ENCODE measurements at regions not wholly inside any gene's neighbourhood (a gene's known extent, or its start where the extent isn't known, plus 50 kb on each side); places are given as distances from the start of the nearest gene placed in this dataset.

DNA sequence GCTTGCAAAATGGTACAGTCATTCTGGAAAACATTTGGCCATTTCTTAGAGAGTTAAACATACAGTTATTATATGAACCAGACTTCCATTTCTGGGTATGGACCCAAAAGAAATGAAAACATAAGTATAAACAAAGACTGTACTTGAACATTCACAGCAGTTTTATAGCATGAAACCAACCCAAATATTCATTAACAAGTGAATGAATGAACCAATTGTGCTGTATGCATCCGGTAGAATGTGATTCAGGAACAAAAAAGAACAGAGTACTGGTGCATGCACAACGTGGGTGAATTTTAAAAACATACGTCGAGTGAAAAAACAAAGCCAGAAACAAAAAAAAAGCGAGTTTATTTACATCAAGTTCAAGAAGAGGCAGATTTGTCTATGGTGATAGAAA, 1085.8 kb upstream of the AUTS2 start:
- DNase-seq (ENCODE audit: low spot score): no peak
- no peaks in the 10 kb centered on the region for H3K27me3 ChIP-seq (ENCODE audit: control insufficient read depth in 4 of 4, insufficient read depth in 4 of 4, low read length in 3 of 4)
- H3K4me3 ChIP-seq (ENCODE audit: low read depth in 1 of 3, low read length in 3 of 3): no peak overlapping the region
- TF ChIP-seq FOXA2 (IDR thresholded peaks at IDR 0.05) (no peak), FOXA1 (IDR thresholded peaks at IDR 0.05) (no peak), JUND (IDR thresholded peaks at IDR 0.05) (no peak), TAF1 (conservative IDR thresholded peaks at IDR 0.05) (no peak), HNF4G (IDR thresholded peaks at IDR 0.05) (no peak), SP1 (IDR thresholded peaks at IDR 0.05) (no peak), HNF4A (conservative IDR thresholded peaks at IDR 0.05) (no peak), RAD21 (IDR thresholded peaks at IDR 0.05) (no peak), GABPA (IDR thresholded peaks at IDR 0.05 in 1 of 2, conservative IDR thresholded peaks at IDR 0.05 in 1 of 2) (no peak), YY1 (IDR thresholded peaks at IDR 0.05) (no peak), EGR1 (IDR thresholded peaks at IDR 0.05; ENCODE audit: low read depth in 2 of 2) (no peak), RXRA (IDR thresholded peaks at IDR 0.05) (no peak)
- TF ChIP-seq, protein P1, sequence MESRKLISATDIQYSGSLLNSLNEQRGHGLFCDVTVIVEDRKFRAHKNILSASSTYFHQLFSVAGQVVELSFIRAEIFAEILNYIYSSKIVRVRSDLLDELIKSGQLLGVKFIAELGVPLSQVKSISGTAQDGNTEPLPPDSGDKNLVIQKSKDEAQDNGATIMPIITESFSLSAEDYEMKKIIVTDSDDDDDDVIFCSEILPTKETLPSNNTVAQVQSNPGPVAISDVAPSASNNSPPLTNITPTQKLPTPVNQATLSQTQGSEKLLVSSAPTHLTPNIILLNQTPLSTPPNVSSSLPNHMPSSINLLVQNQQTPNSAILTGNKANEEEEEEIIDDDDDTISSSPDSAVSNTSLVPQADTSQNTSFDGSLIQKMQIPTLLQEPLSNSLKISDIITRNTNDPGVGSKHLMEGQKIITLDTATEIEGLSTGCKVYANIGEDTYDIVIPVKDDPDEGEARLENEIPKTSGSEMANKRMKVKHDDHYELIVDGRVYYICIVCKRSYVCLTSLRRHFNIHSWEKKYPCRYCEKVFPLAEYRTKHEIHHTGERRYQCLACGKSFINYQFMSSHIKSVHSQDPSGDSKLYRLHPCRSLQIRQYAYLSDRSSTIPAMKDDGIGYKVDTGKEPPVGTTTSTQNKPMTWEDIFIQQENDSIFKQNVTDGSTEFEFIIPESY (IDR thresholded peaks at IDR 0.05): no peak
- TF ChIP-seq, protein P2, sequence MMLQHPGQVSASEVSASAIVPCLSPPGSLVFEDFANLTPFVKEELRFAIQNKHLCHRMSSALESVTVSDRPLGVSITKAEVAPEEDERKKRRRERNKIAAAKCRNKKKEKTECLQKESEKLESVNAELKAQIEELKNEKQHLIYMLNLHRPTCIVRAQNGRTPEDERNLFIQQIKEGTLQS (IDR thresholded peaks at IDR 0.05): no peak
- TF ChIP-seq, protein P3, sequence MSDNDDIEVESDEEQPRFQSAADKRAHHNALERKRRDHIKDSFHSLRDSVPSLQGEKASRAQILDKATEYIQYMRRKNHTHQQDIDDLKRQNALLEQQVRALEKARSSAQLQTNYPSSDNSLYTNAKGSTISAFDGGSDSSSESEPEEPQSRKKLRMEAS (IDR thresholded peaks at IDR 0.05): no peak
- TF ChIP-seq, protein P4, sequence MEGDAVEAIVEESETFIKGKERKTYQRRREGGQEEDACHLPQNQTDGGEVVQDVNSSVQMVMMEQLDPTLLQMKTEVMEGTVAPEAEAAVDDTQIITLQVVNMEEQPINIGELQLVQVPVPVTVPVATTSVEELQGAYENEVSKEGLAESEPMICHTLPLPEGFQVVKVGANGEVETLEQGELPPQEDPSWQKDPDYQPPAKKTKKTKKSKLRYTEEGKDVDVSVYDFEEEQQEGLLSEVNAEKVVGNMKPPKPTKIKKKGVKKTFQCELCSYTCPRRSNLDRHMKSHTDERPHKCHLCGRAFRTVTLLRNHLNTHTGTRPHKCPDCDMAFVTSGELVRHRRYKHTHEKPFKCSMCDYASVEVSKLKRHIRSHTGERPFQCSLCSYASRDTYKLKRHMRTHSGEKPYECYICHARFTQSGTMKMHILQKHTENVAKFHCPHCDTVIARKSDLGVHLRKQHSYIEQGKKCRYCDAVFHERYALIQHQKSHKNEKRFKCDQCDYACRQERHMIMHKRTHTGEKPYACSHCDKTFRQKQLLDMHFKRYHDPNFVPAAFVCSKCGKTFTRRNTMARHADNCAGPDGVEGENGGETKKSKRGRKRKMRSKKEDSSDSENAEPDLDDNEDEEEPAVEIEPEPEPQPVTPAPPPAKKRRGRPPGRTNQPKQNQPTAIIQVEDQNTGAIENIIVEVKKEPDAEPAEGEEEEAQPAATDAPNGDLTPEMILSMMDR (IDR thresholded peaks at IDR 0.05; ENCODE audit: low read depth, low read length, missing input control): no peak
- TF ChIP-seq, protein P5, sequence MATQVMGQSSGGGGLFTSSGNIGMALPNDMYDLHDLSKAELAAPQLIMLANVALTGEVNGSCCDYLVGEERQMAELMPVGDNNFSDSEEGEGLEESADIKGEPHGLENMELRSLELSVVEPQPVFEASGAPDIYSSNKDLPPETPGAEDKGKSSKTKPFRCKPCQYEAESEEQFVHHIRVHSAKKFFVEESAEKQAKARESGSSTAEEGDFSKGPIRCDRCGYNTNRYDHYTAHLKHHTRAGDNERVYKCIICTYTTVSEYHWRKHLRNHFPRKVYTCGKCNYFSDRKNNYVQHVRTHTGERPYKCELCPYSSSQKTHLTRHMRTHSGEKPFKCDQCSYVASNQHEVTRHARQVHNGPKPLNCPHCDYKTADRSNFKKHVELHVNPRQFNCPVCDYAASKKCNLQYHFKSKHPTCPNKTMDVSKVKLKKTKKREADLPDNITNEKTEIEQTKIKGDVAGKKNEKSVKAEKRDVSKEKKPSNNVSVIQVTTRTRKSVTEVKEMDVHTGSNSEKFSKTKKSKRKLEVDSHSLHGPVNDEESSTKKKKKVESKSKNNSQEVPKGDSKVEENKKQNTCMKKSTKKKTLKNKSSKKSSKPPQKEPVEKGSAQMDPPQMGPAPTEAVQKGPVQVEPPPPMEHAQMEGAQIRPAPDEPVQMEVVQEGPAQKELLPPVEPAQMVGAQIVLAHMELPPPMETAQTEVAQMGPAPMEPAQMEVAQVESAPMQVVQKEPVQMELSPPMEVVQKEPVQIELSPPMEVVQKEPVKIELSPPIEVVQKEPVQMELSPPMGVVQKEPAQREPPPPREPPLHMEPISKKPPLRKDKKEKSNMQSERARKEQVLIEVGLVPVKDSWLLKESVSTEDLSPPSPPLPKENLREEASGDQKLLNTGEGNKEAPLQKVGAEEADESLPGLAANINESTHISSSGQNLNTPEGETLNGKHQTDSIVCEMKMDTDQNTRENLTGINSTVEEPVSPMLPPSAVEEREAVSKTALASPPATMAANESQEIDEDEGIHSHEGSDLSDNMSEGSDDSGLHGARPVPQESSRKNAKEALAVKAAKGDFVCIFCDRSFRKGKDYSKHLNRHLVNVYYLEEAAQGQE (IDR thresholded peaks at IDR 0.05): no peak
- peaks cover 2 to 19% (median 15%) of the 10 kb centered on the region in 4 donors for H3K9me3 ChIP-seq (ENCODE audit: control insufficient read depth in 4 of 4, low read length in 3 of 4)
- H3K9ac ChIP-seq (ENCODE audit: low read depth in 1 of 2, low read length in 2 of 2): no peak overlapping the region
- H3K36me3 ChIP-seq (ENCODE audit: control insufficient read depth in 4 of 4, insufficient read depth in 3 of 4, low read depth in 1 of 4, low read length in 3 of 4): no peaks in the 10 kb centered on the region
- WGBS: 82% methylated on average over 5 of the region's 5 CpGs
- H3K4me1 ChIP-seq (ENCODE audit: control insufficient read depth in 4 of 4, insufficient read depth in 4 of 4, low read length in 3 of 4): no peaks in the 10 kb centered on the region
- H3K27ac ChIP-seq (ENCODE audit: low read depth in 1 of 2, low read length in 2 of 2): no peak overlapping the region

DNA sequence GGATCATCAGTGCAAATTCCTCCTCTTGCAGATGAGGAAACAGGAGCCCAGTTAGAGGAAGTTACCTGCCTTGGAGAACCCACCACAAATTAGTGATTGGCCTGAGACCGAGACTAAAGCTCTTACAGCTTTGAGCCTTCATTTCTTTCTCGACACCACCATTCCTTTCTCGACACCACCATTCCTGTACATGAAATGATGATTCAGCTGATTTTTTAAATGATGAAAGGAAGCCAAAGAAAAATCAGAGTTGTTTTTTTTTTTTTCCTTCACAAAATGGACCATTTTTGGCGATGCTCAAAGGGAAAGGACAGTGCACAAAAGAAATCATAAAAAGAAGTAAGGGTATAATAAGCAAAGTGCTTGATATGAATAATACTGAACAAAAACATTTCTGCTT, 1080.2 kb upstream of the AUTS2 start:
- H3K9ac ChIP-seq (ENCODE audit: low read depth in 1 of 2, low read length in 2 of 2): no peak overlapping the region
- no peak for DNase-seq (ENCODE audit: low spot score)
- no peak overlapping the region for H3K4me3 ChIP-seq (ENCODE audit: low read depth in 1 of 3, low read length in 3 of 3)
- TF ChIP-seq, protein P2 (IDR thresholded peaks at IDR 0.05): no peak
- no peaks in the 10 kb centered on the region for H3K27me3 ChIP-seq (ENCODE audit: control insufficient read depth in 4 of 4, insufficient read depth in 4 of 4, low read length in 3 of 4)
- H3K27ac ChIP-seq (ENCODE audit: low read depth in 1 of 2, low read length in 2 of 2): no peak overlapping the region
- H3K4me1 ChIP-seq (ENCODE audit: control insufficient read depth in 4 of 4, insufficient read depth in 4 of 4, low read length in 3 of 4): no peaks in the 10 kb centered on the region
- no peaks in the 10 kb centered on the region for H3K9me3 ChIP-seq (ENCODE audit: control insufficient read depth in 4 of 4, low read length in 3 of 4)
- H3K36me3 ChIP-seq (ENCODE audit: control insufficient read depth in 4 of 4, insufficient read depth in 3 of 4, low read depth in 1 of 4, low read length in 3 of 4): no peaks in the 10 kb centered on the region
- WGBS: 91% methylated on average over 4 of the region's 4 CpGs
